Ovary (tissue), 7 donors: ENCODE measurements at regions not wholly inside any gene's neighbourhood (a gene's known extent, or its start where the extent isn't known, plus 50 kb on each side); places are given as distances from the start of the nearest gene placed in this dataset.
A peak's percentile ranks its signal among the peaks of the same experiment; 100 is the strongest.

ENCODE experiments used
- DNase-seq, 5 donors: peaks; one replicate each; pipeline ENCODE4 v3.0.0-alpha.2; 2019 to 2020
- H3K27ac ChIP-seq, 2 donors: fragments of 200-600 bp; one replicate each; pipeline versions ENCODE4 v1.5.1 to v1.8.0; 2019 to 2022
- H3K27me3 ChIP-seq: fragments of 200-600 bp; one replicate; pipeline ENCODE4 v1.8.0; 2022
- H3K36me3 ChIP-seq: fragments of 200-600 bp; sonication (generic); one replicate; pipeline ENCODE4 v1.5.1; 2019
- H3K4me1 ChIP-seq: one replicate; pipeline ENCODE4 v1.8.1; 2013; ENCODE audit warnings: mild to moderate bottlenecking, moderate library complexity; ENCODE audit not compliant: insufficient read depth
- H3K4me3 ChIP-seq: fragments of 200-600 bp; sonication (generic); one replicate; pipeline ENCODE4 v1.5.1; 2017
- H3K9me3 ChIP-seq, 2 donors: fragments of 200-600 bp in 1 of 2; sonication (generic) in 1 of 2; one replicate each; pipeline versions ENCODE4 v1.5.1 to v1.8.1; 2013 to 2019; ENCODE audit warnings: mild to moderate bottlenecking in 1 of 2, moderate library complexity in 1 of 2
- CTCF ChIP-seq, 3 donors: fragments of 450-650 bp in 2 of 3; fragments of 200-600 bp in 1 of 3; IDR thresholded peaks; one replicate each; pipeline versions ENCODE4 v1.5.1 to v1.8.0; 2016 to 2022; ENCODE audit warnings: antibody characterized with exemption in 3 of 3, mild to moderate bottlenecking in 1 of 3
- EP300 ChIP-seq: sonication (generic); formaldehyde crosslinking; IDR thresholded peaks from one replicate; pipeline ENCODE4 v1.6.1; 2017; ENCODE audit warnings: antibody characterized with exemption
- POLR2A ChIP-seq: fragments of 450-650 bp; IDR thresholded peaks from one replicate; pipeline ENCODE4 v1.6.1; 2017; ENCODE audit warnings: antibody characterized with exemption, mild to moderate bottlenecking, moderate library complexity
- WGBS, 3 donors: extraction: QIAGEN DNeasy Blood & Tissue Kit in 1 of 3; methylation state at CpG; one replicate each; pipeline versions ENCODE4 v1.1.5 to v1.1.7; 2013 to 2017; 5-methylcytosine and 5-hydroxymethylcytosine counted together
- intact Hi-C, 4 donors: fragments of 100-400 bp; cut with DNase I; formaldehyde crosslinking; loops; one replicate each; pipeline versions ENCODE4 v1.11.0 to v1.15.1; 2022 to 2023
- donor health status: DM: no; HTN: no; CAD: no; lungs with moderate emphysema.
- donor health status: DM: no; HTN: no; CAD: no.
- donor health status: Bipolar disorder and iron deficiency.
- donor health status: DM: no; HTN: no; CAD: no.
- donor health status: DM: yes; HTN: yes; CAD: no.

DNA sequence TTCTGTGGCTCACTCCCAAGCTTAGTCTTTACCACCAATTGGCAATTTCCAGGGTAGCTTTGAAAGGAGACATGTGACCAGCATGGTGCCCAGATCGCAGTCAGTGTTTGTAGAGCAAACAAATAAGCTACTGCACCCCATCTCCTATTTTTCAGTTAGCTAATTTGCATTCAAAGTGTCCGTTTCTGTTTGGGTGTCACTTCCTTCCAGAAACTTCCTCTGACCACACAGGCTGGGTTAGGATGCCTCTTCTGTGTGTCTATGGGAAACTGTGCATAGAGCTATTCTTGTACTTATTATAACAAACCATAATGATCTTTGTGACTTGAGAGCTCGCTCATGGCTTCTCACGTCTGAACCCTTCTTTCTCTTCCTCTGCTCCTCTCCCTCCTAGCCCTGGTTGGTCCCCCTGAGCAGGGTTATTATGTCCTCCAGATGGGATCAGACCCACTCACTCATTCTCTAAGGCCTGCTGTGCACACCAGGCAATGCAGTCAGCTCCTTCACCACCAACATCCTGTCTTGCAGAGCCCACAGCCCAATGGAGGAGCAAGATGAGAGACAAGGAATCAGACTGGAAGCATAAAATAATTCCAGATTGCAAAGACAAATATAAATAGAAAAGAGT, 101.2 kb upstream of the ALK start:
- H3K4me1 ChIP-seq = no peaks in the 10 kb centered on the region
- H3K9me3 ChIP-seq = no peaks in the 10 kb centered on the region
- TF ChIP-seq EP300 (no peak), CTCF (IDR thresholded peaks at IDR 0.05) (no peak), POLR2A (no peak)
- H3K27ac ChIP-seq = no peak overlapping the region
- DNase-seq = no peak
- no peaks in the 10 kb centered on the region for H3K36me3 ChIP-seq
- H3K27me3 ChIP-seq = no peaks in the 10 kb centered on the region
- 74 to 78% (median 75%) methylated on average over 4 of the region's 4 CpGs for WGBS, 3 donors
- H3K4me3 ChIP-seq = no peak overlapping the region
- intact Hi-C loops = no loop called here

- TF ChIP-seq EP300 (no peak), CTCF (IDR thresholded peaks at IDR 0.05) (no peak), POLR2A (no peak)
- no peaks in the 10 kb centered on the region for H3K4me1 ChIP-seq
- no peaks in the 10 kb centered on the region for H3K9me3 ChIP-seq
- no peaks in the 10 kb centered on the region for H3K36me3 ChIP-seq
- no peak for DNase-seq
- 85 to 95% (median 88%) methylated on average over 2 of the region's 2 CpGs for WGBS, 3 donors
- no peaks in the 10 kb centered on the region for H3K27me3 ChIP-seq
- H3K4me3 ChIP-seq = no peak overlapping the region
- H3K27ac ChIP-seq = no peak overlapping the region
- intact Hi-C loops = no loop called here
Measured at GRCh38 chr2:30024281-30024680, 102.9 kb upstream of the ALK start.

- Histone ChIP-seq H3K4me3 (no peak overlapping the region), H3K27me3 (no peaks in the 10 kb centered on the region), H3K4me1 (no peaks in the 10 kb centered on the region), H3K9me3 (no peaks in the 10 kb centered on the region), H3K36me3 (no peaks in the 10 kb centered on the region), H3K27ac (no peak overlapping the region)
- intact Hi-C loops = no loop called here
- peak in 2 of 5 donors; percentile 16 to 35 for DNase-seq
- TF ChIP-seq CTCF (IDR thresholded peaks at IDR 0.05) (no peak), POLR2A (no peak), EP300 (no peak)
- WGBS, 3 donors = 39 to 43% (median 42%) methylated on average over 23 of the region's 23 CpGs
Measured at GRCh38 chr2:30026091-30027055, 105.0 kb upstream of the ALK start.

DNA sequence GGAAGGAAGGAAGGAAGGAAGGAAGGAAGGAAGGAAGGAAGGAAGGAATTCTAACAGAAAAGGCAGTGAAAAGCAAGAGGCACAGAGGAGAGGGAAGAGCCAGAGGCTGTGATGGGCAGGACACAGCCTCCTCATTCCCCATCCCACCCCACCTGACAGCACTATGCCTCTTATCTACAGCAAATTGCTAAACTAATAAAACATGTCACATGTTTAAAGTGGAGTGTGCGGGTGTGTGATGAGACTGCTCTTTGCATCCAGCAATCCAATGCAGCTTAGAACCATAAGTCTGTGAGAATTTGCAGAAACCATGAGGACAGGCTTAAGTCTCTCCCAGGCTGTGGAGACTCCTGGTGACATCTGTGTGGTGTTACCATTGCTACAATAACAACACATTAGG, 108.4 kb upstream of the ALK start:
- Histone ChIP-seq H3K27ac (no peak overlapping the region), H3K27me3 (no peaks in the 10 kb centered on the region), H3K9me3 (no peaks in the 10 kb centered on the region), H3K36me3 (no peaks in the 10 kb centered on the region), H3K4me1 (no peaks in the 10 kb centered on the region), H3K4me3 (no peak overlapping the region)
- 52 to 58% (median 53%) methylated on average over 1 of the region's 1 CpG for WGBS, 3 donors
- no peak for DNase-seq
- TF ChIP-seq EP300 (no peak), POLR2A (no peak), CTCF (IDR thresholded peaks at IDR 0.05) (no peak)
- intact Hi-C loops = no loop called here
